ENCODE measurements at regions not wholly inside any gene's neighbourhood (a gene's known extent, or its start where the extent isn't known, plus 50 kb on each side); places are given as distances from the start of the nearest gene placed in this dataset.
A peak's percentile ranks its signal among the peaks of the same experiment; 100 is the strongest.

DNA sequence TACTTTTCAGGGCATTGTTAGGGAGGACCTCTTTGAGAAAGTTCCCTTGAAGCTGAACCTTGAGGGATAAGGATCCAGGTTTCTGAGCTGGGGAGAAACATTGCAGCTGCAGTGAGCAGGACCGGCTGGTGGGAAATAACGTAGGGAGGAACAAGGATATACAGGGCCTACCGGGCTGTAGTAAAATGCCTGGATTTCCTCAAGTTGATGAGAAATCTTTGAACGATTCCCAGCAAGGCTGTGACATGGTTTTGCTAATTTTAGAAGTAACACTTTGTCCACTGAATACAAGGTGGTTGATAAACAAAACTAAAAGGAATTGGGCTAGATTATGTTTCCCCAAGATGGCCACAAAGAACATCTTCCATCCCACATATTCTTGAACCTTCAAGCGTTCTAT, 137.0 kb upstream of the AGBL1 start:
- no peaks in the 10 kb centered on the region for H3K36me3 ChIP-seq (ENCODE audit: insufficient read depth, low read length)
- no peak overlapping the region for H3K4me3 ChIP-seq (ENCODE audit: low read length in 2 of 2)
- no peaks in the 10 kb centered on the region for H3K9me3 ChIP-seq (ENCODE audit: control insufficient read depth in 1 of 2, low read length in 2 of 2)
- no peaks in the 10 kb centered on the region for H3K4me1 ChIP-seq (ENCODE audit: insufficient read depth, low read length)
- H3K27ac ChIP-seq (ENCODE audit: low read depth, low read length) = no peak overlapping the region
- no peaks in the 10 kb centered on the region for H3K36me3 Mint-ChIP-seq
- DNase-seq = no peak
- no peak overlapping the region for H3K27ac Mint-ChIP-seq
- peaks cover 0 to 2% (median 0%) of the 10 kb centered on the region in 8 donors for H3K9me3 Mint-ChIP-seq
- intact Hi-C loops (cut with micrococcal nuclease) = no loop called here
- ChIA-PET POLR2A (ENCODE audit: partially characterized antibody) (no interaction called here), CTCF (ENCODE audit: partially characterized antibody) (no interaction called here)
- peaks cover 1 to 3% of the 10 kb centered on the region in 2 donors for H3K27me3 Mint-ChIP-seq
- H3K4me3 Mint-ChIP-seq = no peak overlapping the region
- no peaks in the 10 kb centered on the region for H3K27me3 ChIP-seq (ENCODE audit: insufficient read depth, low read length)
- H3K4me1 Mint-ChIP-seq = peaks cover 0 to 1% (median 0%) of the 10 kb centered on the region in 4 donors

DNA sequence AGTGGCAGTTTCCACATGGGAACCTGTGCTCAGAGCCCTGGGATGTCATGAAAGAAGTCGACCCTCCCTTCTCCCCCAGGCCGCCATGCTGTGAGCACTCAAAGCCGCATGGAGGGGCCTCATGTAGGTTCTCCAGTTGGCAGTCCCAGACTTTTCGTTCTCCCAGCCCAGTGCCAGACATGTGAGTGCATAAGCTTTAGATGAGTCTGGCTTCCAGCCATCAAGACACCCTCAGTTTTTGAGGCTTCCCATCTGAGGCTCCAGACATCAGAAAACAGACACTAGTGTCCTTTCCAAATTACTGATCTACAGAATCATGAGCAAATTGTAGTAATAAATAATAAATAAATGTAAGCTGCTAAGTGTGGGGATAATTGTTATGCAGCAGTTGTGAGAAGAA, 136.5 kb upstream of the AGBL1 start:
- H3K36me3 ChIP-seq (ENCODE audit: insufficient read depth, low read length) = no peaks in the 10 kb centered on the region
- H3K4me3 Mint-ChIP-seq = no peak overlapping the region
- peaks cover 0 to 1% (median 0%) of the 10 kb centered on the region in 4 donors for H3K4me1 Mint-ChIP-seq
- peaks cover under 1 to 3% of the 10 kb centered on the region in 2 donors for H3K27me3 Mint-ChIP-seq
- no peaks in the 10 kb centered on the region for H3K27me3 ChIP-seq (ENCODE audit: insufficient read depth, low read length)
- ChIA-PET CTCF (ENCODE audit: partially characterized antibody) (no interaction called here), POLR2A (ENCODE audit: partially characterized antibody) (no interaction called here)
- H3K4me3 ChIP-seq (ENCODE audit: low read length in 2 of 2) = no peak overlapping the region
- intact Hi-C loops (cut with micrococcal nuclease) = no loop called here
- H3K36me3 Mint-ChIP-seq = no peaks in the 10 kb centered on the region
- H3K9me3 Mint-ChIP-seq = no peaks in the 10 kb centered on the region
- H3K9me3 ChIP-seq (ENCODE audit: control insufficient read depth in 1 of 2, low read length in 2 of 2) = no peaks in the 10 kb centered on the region
- no peak overlapping the region for H3K27ac ChIP-seq (ENCODE audit: low read depth, low read length)
- no peaks in the 10 kb centered on the region for H3K4me1 ChIP-seq (ENCODE audit: insufficient read depth, low read length)
- no peak for DNase-seq
- H3K27ac Mint-ChIP-seq = no peak overlapping the region

DNA sequence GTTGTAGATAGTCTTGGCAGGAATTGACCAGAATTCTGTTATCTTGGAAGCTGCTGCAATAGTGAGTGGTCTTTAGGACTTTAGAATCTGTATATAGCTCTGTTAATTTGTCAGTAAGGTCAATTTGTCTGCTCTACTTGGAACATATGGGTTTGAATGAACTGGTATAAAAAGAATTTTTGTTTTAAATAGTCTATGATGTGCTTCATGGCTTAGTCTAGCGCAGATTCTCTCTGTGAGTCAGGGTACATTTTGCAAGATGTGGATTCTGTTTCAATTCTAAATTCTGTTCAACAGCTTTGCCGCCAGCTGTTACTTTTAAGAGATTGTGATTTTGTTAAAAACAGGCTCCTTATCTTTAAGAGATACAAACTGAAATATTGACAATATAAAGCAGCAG, 135.9 kb upstream of the AGBL1 start:
- intact Hi-C loops (cut with micrococcal nuclease) = no loop called here
- H3K27ac Mint-ChIP-seq = no peak overlapping the region
- H3K36me3 Mint-ChIP-seq = no peaks in the 10 kb centered on the region
- ChIA-PET POLR2A (ENCODE audit: partially characterized antibody) (no interaction called here), CTCF (ENCODE audit: partially characterized antibody) (no interaction called here)
- no peaks in the 10 kb centered on the region for H3K27me3 ChIP-seq (ENCODE audit: insufficient read depth, low read length)
- no peaks in the 10 kb centered on the region for H3K9me3 ChIP-seq (ENCODE audit: control insufficient read depth in 1 of 2, low read length in 2 of 2)
- H3K27me3 Mint-ChIP-seq = peaks cover 2 to 3% of the 10 kb centered on the region in 2 donors
- H3K27ac ChIP-seq (ENCODE audit: low read depth, low read length) = no peak overlapping the region
- H3K4me1 Mint-ChIP-seq = peaks cover 0 to 1% (median 0%) of the 10 kb centered on the region in 4 donors
- no peak for DNase-seq
- no peak overlapping the region for H3K4me3 Mint-ChIP-seq
- no peak overlapping the region for H3K4me3 ChIP-seq (ENCODE audit: low read length in 2 of 2)
- no peaks in the 10 kb centered on the region for H3K4me1 ChIP-seq (ENCODE audit: insufficient read depth, low read length)
- no peaks in the 10 kb centered on the region for H3K9me3 Mint-ChIP-seq
- no peaks in the 10 kb centered on the region for H3K36me3 ChIP-seq (ENCODE audit: insufficient read depth, low read length)

DNA sequence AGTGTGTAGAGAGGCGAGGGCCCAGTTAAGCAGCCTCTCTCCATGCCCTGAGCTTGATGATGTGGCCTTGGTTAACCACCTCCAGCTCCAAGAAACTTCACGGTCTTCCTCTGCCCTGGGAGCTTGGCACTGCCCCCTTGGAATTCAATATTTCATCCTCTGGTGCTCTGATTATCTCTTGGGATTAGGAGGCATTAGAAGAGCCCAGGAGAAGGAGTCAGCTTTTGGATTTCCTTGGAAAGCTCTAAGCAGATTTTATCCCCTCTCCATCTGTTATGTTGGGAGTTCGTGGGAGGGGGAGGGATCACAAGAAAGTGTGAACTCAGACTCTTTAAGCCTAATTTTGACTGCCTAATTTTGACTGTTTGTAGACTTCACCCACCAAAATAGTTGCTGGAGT, 132.7 kb upstream of the AGBL1 start:
- Histone ChIP-seq H3K9me3 (ENCODE audit: control insufficient read depth in 1 of 2, low read length in 2 of 2) (no peaks in the 10 kb centered on the region), H3K27me3 (ENCODE audit: insufficient read depth, low read length) (no peaks in the 10 kb centered on the region), H3K27ac (ENCODE audit: low read depth, low read length) (no peak overlapping the region), H3K36me3 (ENCODE audit: insufficient read depth, low read length) (no peaks in the 10 kb centered on the region), H3K4me3 (ENCODE audit: low read length in 2 of 2) (no peak overlapping the region), H3K4me1 (ENCODE audit: insufficient read depth, low read length) (no peaks in the 10 kb centered on the region)
- POLR2A ChIA-PET (ENCODE audit: partially characterized antibody) = no interaction called here
- no peak for DNase-seq
- Mint-ChIP-seq H3K27me3 (peaks cover 2 to 3% of the 10 kb centered on the region in 2 donors), H3K4me1 (no peaks in the 10 kb centered on the region), H3K4me3 (no peak overlapping the region), H3K9me3 (no peaks in the 10 kb centered on the region), H3K36me3 (no peaks in the 10 kb centered on the region), H3K27ac (no peak overlapping the region)
- CTCF ChIA-PET (ENCODE audit: partially characterized antibody) = no interaction called here
- intact Hi-C loops (cut with micrococcal nuclease) = no loop called here

DNA sequence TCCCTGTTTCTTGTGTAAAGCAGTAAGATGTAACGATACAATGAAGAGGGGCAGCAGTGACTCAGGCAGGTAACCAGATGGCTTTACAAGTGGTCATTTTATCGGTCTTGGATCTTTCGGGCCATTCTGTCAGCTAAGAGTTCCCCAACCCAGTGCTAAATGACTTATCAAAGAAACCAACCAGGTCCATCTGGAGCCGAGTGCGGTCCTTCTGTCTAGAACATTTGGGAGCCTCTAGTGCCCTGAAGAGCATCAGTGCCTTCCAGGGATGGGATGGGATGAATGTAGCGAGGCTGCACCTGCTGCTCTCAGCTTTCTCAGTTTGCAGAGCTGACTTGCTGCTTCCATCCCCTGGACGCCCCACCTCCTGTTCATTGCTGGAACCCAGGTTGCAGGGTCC, 131.7 kb upstream of the AGBL1 start:
- H3K9me3 ChIP-seq (ENCODE audit: control insufficient read depth in 1 of 2, low read length in 2 of 2) = no peaks in the 10 kb centered on the region
- Mint-ChIP-seq H3K9me3 (no peaks in the 10 kb centered on the region), H3K4me1 (no peaks in the 10 kb centered on the region), H3K36me3 (no peaks in the 10 kb centered on the region), H3K4me3 (no peak overlapping the region), H3K27me3 (peaks cover 2% of the 10 kb centered on the region in 2 donors), H3K27ac (no peak overlapping the region)
- DNase-seq = no peak
- no peak overlapping the region for H3K27ac ChIP-seq (ENCODE audit: low read depth, low read length)
- H3K4me1 ChIP-seq (ENCODE audit: insufficient read depth, low read length) = no peaks in the 10 kb centered on the region
- no peak overlapping the region for H3K4me3 ChIP-seq (ENCODE audit: low read length in 2 of 2)
- H3K27me3 ChIP-seq (ENCODE audit: insufficient read depth, low read length) = no peaks in the 10 kb centered on the region
- intact Hi-C loops (cut with micrococcal nuclease) = no loop called here
- CTCF ChIA-PET (ENCODE audit: partially characterized antibody) = no interaction called here
- POLR2A ChIA-PET (ENCODE audit: partially characterized antibody) = interaction anchor here (0.6 kb wide), 1 partner anchor 13 kb away, joined by 3 read pairs; no protein-coding TSS in a partner anchor
- no peaks in the 10 kb centered on the region for H3K36me3 ChIP-seq (ENCODE audit: insufficient read depth, low read length)

DNA sequence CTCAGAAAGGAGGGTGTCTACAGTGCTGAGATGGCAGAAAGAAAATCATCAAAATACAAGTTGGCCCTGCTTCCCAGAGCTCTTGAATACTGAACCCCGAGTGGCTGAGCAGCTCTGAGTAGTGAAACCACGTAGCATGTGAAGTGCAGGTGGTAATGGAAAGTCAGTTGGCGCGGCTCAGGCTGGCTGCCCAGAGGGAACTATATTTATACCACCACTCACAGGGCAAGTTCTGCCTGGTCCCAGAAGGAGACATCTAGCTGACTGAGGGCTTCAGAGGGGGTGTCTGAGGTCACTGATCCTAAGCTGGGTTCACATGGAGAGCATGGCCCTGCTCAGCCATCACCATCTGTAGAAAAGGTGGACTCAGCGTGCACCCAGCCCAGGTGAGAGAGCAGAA, 129.6 kb upstream of the AGBL1 start:
- intact Hi-C loops (cut with micrococcal nuclease) = no loop called here
- H3K27ac ChIP-seq (ENCODE audit: low read depth, low read length) = no peak overlapping the region
- CTCF ChIA-PET (ENCODE audit: partially characterized antibody) = no interaction called here
- Mint-ChIP-seq H3K27me3 (peaks cover 0 to 6% of the 10 kb centered on the region in 2 donors), H3K27ac (no peak overlapping the region), H3K9me3 (no peaks in the 10 kb centered on the region), H3K36me3 (no peaks in the 10 kb centered on the region), H3K4me1 (no peaks in the 10 kb centered on the region), H3K4me3 (no peak overlapping the region)
- no peak for DNase-seq
- POLR2A ChIA-PET (ENCODE audit: partially characterized antibody) = no interaction called here
- H3K4me3 ChIP-seq (ENCODE audit: low read length in 2 of 2) = no peak overlapping the region
- H3K9me3 ChIP-seq (ENCODE audit: control insufficient read depth in 1 of 2, low read length in 2 of 2) = no peaks in the 10 kb centered on the region
- no peaks in the 10 kb centered on the region for H3K36me3 ChIP-seq (ENCODE audit: insufficient read depth, low read length)
- no peaks in the 10 kb centered on the region for H3K4me1 ChIP-seq (ENCODE audit: insufficient read depth, low read length)
- no peaks in the 10 kb centered on the region for H3K27me3 ChIP-seq (ENCODE audit: insufficient read depth, low read length)

DNA sequence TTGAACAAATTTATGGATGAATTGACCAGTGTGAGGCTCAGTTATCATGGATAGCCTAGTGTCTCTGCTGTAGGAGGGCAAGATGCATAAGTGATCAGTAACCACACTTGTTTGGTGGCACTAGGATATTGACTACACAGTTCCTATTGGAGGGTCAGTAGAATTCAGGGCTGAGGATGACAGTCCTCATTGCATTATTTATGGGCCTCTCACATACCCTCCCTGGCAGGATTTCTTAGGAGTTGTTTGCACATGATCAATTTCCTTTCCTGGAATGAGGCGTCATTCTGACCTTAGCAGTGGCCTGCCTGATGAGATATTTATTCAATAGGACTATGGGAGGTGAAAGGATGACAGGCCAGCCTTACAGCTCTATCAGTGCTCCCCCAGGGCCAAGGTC, 125.1 kb upstream of the AGBL1 start:
- Histone ChIP-seq H3K4me1 (ENCODE audit: insufficient read depth, low read length) (no peaks in the 10 kb centered on the region), H3K9me3 (ENCODE audit: control insufficient read depth in 1 of 2, low read length in 2 of 2) (no peaks in the 10 kb centered on the region), H3K36me3 (ENCODE audit: insufficient read depth, low read length) (no peaks in the 10 kb centered on the region), H3K27ac (ENCODE audit: low read depth, low read length) (no peak overlapping the region), H3K27me3 (ENCODE audit: insufficient read depth, low read length) (peaks cover 4% of the 10 kb centered on the region), H3K4me3 (ENCODE audit: low read length in 2 of 2) (no peak overlapping the region)
- Mint-ChIP-seq H3K4me3 (peak overlapping the region in 1 of 8 donors; percentile 17), H3K36me3 (no peaks in the 10 kb centered on the region), H3K27me3 (peaks cover 0 to 5% of the 10 kb centered on the region in 2 donors), H3K4me1 (peaks cover 0 to 10% (median 7%) of the 10 kb centered on the region in 4 donors), H3K27ac (peak overlapping the region in 1 of 7 donors; percentile 3), H3K9me3 (peaks cover 0 to 3% (median 0%) of the 10 kb centered on the region in 8 donors)
- ChIA-PET CTCF (ENCODE audit: partially characterized antibody) (no interaction called here), POLR2A (ENCODE audit: partially characterized antibody) (no interaction called here)
- DNase-seq = no peak
- intact Hi-C loops (cut with micrococcal nuclease) = no loop called here

Measured in CD4-positive, alpha-beta memory T cell (primary cell).